ENCODE measurements at regions not wholly inside any gene's neighbourhood (a gene's known extent, or its start where the extent isn't known, plus 50 kb on each side); places are given as distances from the start of the nearest gene placed in this dataset.

DNA sequence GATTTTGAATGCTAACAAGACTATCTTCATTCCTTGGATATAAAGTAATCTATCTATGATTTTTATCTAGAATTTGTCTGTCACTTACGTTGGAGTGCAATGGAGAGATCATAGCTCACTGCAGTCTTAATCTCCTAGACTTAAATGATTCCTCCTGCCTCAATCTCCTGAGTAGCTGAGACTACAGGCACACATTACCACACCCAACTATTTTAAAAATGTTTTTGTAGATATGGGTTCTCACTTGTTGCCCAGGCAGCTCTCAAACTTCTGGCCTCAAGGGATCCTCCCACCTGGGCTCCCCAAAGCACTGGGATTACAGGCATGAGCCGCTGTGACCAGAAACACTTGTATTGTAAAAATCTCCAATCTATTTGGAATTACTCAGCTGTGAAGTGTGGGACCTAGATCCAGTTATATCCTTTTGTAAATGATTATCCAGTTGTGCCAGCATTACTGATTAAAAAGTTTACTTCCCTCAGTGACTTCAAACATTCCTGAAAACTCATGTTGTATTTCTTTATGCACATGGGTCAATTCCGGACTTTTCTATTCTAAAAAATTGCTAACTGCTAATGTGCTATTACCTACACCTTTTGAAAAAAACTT, 1793.8 kb upstream of the WWC1 start:
- TF ChIP-seq, protein P1, sequence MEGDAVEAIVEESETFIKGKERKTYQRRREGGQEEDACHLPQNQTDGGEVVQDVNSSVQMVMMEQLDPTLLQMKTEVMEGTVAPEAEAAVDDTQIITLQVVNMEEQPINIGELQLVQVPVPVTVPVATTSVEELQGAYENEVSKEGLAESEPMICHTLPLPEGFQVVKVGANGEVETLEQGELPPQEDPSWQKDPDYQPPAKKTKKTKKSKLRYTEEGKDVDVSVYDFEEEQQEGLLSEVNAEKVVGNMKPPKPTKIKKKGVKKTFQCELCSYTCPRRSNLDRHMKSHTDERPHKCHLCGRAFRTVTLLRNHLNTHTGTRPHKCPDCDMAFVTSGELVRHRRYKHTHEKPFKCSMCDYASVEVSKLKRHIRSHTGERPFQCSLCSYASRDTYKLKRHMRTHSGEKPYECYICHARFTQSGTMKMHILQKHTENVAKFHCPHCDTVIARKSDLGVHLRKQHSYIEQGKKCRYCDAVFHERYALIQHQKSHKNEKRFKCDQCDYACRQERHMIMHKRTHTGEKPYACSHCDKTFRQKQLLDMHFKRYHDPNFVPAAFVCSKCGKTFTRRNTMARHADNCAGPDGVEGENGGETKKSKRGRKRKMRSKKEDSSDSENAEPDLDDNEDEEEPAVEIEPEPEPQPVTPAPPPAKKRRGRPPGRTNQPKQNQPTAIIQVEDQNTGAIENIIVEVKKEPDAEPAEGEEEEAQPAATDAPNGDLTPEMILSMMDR (IDR thresholded peaks at IDR 0.05; ENCODE audit: low read depth, low read length, missing control alignments): no peak
- DNase-seq (ENCODE audit: extremely low read depth, low read depth): no peak

DNA sequence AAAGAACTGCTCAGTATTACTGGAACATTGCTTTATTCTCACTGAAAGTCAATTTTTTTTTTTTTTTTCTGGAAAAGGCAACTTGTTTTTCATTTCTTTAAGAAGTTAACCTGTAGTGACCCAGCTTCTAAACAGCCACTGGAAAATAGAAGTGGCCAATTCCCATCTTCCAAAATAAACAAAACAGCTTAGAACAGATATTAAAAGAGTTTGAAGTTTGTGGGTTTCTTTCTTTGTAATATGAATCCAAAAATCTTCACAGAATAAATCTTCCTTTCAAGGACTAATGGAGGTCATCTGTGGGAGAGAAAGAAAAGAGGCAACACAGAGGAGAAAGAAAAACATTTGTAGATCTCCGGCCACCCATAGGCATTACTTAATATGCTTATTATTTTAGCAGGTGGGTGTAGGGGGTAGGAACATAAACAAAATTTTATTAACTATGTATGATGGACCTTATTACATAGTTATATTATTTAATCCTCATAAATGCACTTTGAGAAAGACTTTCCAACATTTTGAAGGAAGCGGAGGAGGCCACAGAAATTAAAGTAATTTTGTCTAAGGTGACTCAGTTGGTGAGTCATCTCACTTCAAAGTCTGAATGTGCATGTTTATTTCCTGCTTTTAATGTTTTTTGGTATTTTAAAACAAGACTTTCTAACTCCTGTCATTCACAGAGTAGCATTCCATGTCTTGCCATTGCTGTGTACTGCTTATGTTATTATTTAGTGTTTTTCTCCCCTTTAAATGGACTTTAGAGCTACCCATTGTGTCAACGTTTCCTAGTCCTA, 1791.8 kb upstream of the WWC1 start:
- TF ChIP-seq, protein P1 (IDR thresholded peaks at IDR 0.05; ENCODE audit: low read depth, low read length, missing control alignments): no peak
- DNase-seq (ENCODE audit: extremely low read depth, low read depth): no peak

More for the DNA sequence above, 1793.8 kb upstream of the WWC1 start:
- H3K4me3 ChIP-seq (replicated peaks; ENCODE audit: low read depth, low read length): no peak overlapping the region

DNA sequence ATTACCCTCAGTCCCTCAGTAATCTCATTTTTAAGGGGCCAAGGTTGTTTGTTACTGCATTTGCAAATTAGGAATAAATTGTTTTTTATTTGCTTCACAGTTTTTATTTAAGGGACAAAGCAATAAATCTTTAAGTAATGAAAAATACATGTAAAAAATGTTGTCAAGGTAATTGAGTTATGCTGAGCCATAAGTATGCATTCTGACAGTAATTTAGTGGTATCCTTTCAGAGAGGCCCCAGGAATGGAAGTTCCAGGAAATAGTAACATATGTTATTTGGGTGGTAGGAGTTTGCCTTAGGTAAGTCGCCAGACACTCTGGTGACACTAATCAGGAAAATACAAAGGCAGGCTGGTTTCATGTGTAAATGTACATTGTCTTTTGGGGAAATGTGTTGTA, 1787.9 kb upstream of the WWC1 start:
- DNase-seq (ENCODE audit: extremely low read depth, low read depth): no peak
- TF ChIP-seq, protein P1 (IDR thresholded peaks at IDR 0.05; ENCODE audit: low read depth, low read length, missing control alignments): no peak

More for the DNA sequence above, 1791.8 kb upstream of the WWC1 start:
- H3K4me3 ChIP-seq (replicated peaks; ENCODE audit: low read depth, low read length): no peak overlapping the region

DNA sequence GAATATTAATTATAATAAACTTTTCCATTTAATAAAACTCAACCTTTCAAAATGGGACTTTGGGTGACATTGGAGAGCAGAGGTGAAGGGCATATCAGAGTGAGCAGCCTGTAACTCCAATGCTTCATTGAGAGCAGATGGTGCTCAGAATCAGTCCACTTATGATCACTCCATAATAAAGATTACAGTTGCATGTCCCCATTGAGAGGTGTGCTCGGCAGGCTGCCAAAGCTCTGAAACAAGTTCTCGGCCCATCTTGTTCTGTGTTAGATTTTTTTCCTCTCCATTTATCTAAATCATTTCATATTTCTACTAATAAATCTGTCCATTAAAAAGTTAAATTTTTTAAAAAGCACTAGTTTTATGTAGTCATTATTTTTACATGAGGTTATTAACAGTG, 1786.4 kb upstream of the WWC1 start:
- TF ChIP-seq, protein P1 (IDR thresholded peaks at IDR 0.05; ENCODE audit: low read depth, low read length, missing control alignments): no peak
- no peak overlapping the region for H3K4me3 ChIP-seq (replicated peaks; ENCODE audit: low read depth, low read length)
- no peak for DNase-seq (ENCODE audit: extremely low read depth, low read depth)

More for the DNA sequence above, 1787.9 kb upstream of the WWC1 start:
- no peak overlapping the region for H3K4me3 ChIP-seq (replicated peaks; ENCODE audit: low read depth, low read length)

DNA sequence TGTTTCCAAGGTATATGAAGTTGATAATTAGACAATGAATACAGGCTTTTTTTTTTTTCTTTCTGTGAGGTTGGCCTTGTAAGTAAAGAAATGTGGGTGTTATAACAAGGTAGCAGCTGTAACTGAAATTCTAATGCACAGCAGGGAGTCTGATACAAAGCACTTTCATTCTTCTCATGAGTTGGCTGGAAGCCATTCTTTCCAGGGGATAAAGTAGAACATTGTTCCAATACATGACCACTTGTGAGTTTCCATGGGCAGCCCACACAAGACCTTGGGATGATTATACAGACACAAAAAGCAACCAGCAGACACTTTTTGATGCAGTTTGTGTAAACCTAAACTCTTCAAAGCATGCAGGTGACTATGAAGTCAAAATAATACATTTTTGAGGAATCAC, 1785.9 kb upstream of the WWC1 start:
- DNase-seq (ENCODE audit: extremely low read depth, low read depth): no peak
- no peak overlapping the region for H3K4me3 ChIP-seq (replicated peaks; ENCODE audit: low read depth, low read length)
- TF ChIP-seq, protein P1 (IDR thresholded peaks at IDR 0.05; ENCODE audit: low read depth, low read length, missing control alignments): no peak

DNA sequence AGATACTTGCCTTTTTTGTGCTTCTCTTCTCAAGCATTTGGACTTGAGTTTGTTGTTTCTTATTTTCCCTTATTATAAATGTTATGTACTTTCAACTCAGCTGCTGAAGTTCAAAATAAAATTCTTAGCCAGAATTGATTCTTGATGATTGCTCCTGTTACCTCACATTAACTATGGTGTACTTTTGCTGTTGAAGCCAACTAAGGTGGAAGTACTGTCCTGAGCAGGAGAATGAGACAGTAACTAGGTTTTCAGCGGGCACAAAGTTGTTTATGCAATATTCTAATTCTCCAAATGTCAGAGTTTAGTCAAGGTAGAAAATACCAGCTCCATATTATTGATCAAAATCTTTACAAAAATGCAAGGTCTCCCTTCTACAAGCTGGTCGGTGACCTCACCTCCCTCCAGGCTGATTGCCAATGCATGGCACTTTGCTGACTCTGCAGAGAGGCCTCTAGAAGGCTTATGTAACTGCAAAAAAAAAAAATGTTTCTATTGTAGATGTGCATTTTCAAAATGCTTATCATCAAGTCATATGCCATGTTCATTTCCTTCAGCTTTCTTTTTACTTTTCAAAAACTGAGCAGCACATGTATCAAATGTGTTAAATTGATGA, 1783.5 kb upstream of the WWC1 start:
- TF ChIP-seq, protein P1 (IDR thresholded peaks at IDR 0.05; ENCODE audit: low read depth, low read length, missing control alignments): no peak
- no peak overlapping the region for H3K4me3 ChIP-seq (replicated peaks; ENCODE audit: low read depth, low read length)
- DNase-seq (ENCODE audit: extremely low read depth, low read depth): no peak
